ENCODE measurements at regions not wholly inside any gene's neighbourhood (a gene's known extent, or its start where the extent isn't known, plus 50 kb on each side); places are given as distances from the start of the nearest gene placed in this dataset.

DNA sequence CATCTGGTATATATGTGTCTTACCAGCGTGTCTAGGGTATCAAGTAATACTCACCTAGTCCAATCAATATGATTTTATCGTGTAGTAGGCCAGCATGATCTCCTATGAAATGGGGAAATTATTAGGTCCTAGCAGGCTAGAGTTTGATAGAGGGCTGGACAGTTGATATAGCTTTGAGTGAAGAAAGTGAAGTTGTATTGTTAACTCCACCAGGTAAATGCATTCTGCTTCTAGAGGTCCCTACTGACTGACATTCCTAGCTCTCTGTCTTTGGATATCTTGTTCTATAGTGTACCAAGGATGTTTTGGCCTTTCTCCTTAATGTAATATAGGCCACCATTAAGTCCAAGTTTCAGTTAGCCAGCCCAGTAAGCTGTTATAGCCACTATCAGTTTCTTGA lies 97.4 kb downstream of the EBNA1BP2 start:
- TF ChIP-seq SPI1 (IDR thresholded peaks at IDR 0.05; ENCODE audit: low read depth, low read length) (no peak), TAF1 (IDR thresholded peaks at IDR 0.05; ENCODE audit: low read depth, low read length) (no peak)
- no peak for FAIRE-seq
- DNase-seq (ENCODE audit: insufficient read length, low spot score), result no peak

- TF ChIP-seq TAF1 (IDR thresholded peaks at IDR 0.05; ENCODE audit: low read depth, low read length), result no peak
- no peak for TF ChIP-seq POLR2A (IDR thresholded peaks at IDR 0.05; ENCODE audit: low read depth, low read length)
- TF ChIP-seq PAX5 (IDR thresholded peaks at IDR 0.05; ENCODE audit: insufficient read depth, low read length, severe bottlenecking), result no peak
- FAIRE-seq (no peak), DNase-seq (ENCODE audit: insufficient read length, low spot score) (no peak)
Measured at GRCh38 chr1:43074244-43074643, 97.8 kb downstream of the EBNA1BP2 start.

- FAIRE-seq, result peak; percentile 90
- peak; percentile 42 for DNase-seq (ENCODE audit: insufficient read length, low spot score)
- TF ChIP-seq SPI1 (IDR thresholded peaks at IDR 0.05; ENCODE audit: low read depth, low read length) (no peak), TAF1 (IDR thresholded peaks at IDR 0.05; ENCODE audit: low read depth, low read length) (no peak), POLR2A (IDR thresholded peaks at IDR 0.05; ENCODE audit: low read depth, low read length) (no peak), PAX5 (IDR thresholded peaks at IDR 0.05; ENCODE audit: insufficient read depth, low read length, severe bottlenecking) (no peak), POU2F2 (IDR thresholded peaks at IDR 0.05; ENCODE audit: low read depth, low read length) (no peak), POLR2AphosphoS5 (IDR thresholded peaks at IDR 0.05; ENCODE audit: low read depth, low read length) (no peak)
Measured at GRCh38 chr1:43073490-43074230, 98.4 kb downstream of the EBNA1BP2 start.

GRCh38 chr1:43072314-43072713 lies 99.8 kb downstream of the EBNA1BP2 start:
- FAIRE-seq, result no peak
- DNase-seq (ENCODE audit: insufficient read length, low spot score), result no peak
- TF ChIP-seq POLR2A (IDR thresholded peaks at IDR 0.05; ENCODE audit: low read depth, low read length) (no peak), SPI1 (IDR thresholded peaks at IDR 0.05; ENCODE audit: low read depth, low read length) (no peak), POU2F2 (IDR thresholded peaks at IDR 0.05; ENCODE audit: low read depth, low read length) (no peak), POLR2AphosphoS5 (IDR thresholded peaks at IDR 0.05; ENCODE audit: low read depth, low read length) (no peak), TAF1 (IDR thresholded peaks at IDR 0.05; ENCODE audit: low read depth, low read length) (no peak), PAX5 (IDR thresholded peaks at IDR 0.05; ENCODE audit: insufficient read depth, low read length, severe bottlenecking) (no peak)

DNA sequence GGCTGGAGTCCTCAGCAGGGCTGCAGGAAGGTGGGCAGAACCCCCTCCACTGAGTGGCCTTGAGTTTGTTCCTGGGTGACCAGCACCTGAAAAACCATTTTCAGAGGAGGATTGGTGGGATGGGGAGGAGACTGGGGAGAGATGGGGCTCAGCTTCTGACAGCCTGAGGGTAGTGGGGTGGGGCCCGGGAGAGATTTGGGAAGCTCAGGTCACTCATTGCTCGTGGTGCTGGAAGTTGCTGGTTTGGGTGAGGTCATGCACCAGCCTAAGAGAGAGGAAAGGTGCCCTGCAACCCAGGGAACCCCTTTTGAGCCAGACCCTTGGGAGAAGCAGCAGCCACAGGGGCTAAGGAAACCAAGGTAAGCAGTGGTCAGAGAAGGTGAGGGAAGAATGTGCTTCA lies 100.8 kb downstream of the EBNA1BP2 start:
- DNase-seq (ENCODE audit: insufficient read length, low spot score), result no peak
- TF ChIP-seq POU2F2 (IDR thresholded peaks at IDR 0.05; ENCODE audit: low read depth, low read length), result no peak
- FAIRE-seq, result no peak

- DNase-seq (ENCODE audit: insufficient read length, low spot score), result no peak
- FAIRE-seq, result no peak
- TF ChIP-seq PAX5 (IDR thresholded peaks at IDR 0.05; ENCODE audit: insufficient read depth, low read length, severe bottlenecking), result no peak
- no peak for TF ChIP-seq SPI1 (IDR thresholded peaks at IDR 0.05; ENCODE audit: low read depth, low read length)
- no peak for TF ChIP-seq POLR2A (IDR thresholded peaks at IDR 0.05; ENCODE audit: low read depth, low read length)
- TF ChIP-seq TAF1 (IDR thresholded peaks at IDR 0.05; ENCODE audit: low read depth, low read length), result no peak
- no peak for TF ChIP-seq POU2F2 (IDR thresholded peaks at IDR 0.05; ENCODE audit: low read depth, low read length)
- TF ChIP-seq POLR2AphosphoS5 (IDR thresholded peaks at IDR 0.05; ENCODE audit: low read depth, low read length), result no peak
Measured at GRCh38 chr1:43069461-43070050, 102.5 kb downstream of the EBNA1BP2 start.

GRCh38 chr1:43068911-43069310 lies 103.2 kb downstream of the EBNA1BP2 start:
- TF ChIP-seq POU2F2 (IDR thresholded peaks at IDR 0.05; ENCODE audit: low read depth, low read length), result no peak
- FAIRE-seq (no peak), DNase-seq (ENCODE audit: insufficient read length, low spot score) (no peak)

- FAIRE-seq, result peak; percentile 9
- DNase-seq (ENCODE audit: insufficient read length, low spot score), result no peak
- no peak for TF ChIP-seq POLR2AphosphoS5 (IDR thresholded peaks at IDR 0.05; ENCODE audit: low read depth, low read length)
- no peak for TF ChIP-seq POU2F2 (IDR thresholded peaks at IDR 0.05; ENCODE audit: low read depth, low read length)
- TF ChIP-seq PAX5 (IDR thresholded peaks at IDR 0.05; ENCODE audit: insufficient read depth, low read length, severe bottlenecking), result no peak
- no peak for TF ChIP-seq SPI1 (IDR thresholded peaks at IDR 0.05; ENCODE audit: low read depth, low read length)
- TF ChIP-seq TAF1 (IDR thresholded peaks at IDR 0.05; ENCODE audit: low read depth, low read length), result no peak
- TF ChIP-seq POLR2A (IDR thresholded peaks at IDR 0.05; ENCODE audit: low read depth, low read length), result no peak
Measured at GRCh38 chr1:43067977-43068751, 103.9 kb downstream of the EBNA1BP2 start.

DNA sequence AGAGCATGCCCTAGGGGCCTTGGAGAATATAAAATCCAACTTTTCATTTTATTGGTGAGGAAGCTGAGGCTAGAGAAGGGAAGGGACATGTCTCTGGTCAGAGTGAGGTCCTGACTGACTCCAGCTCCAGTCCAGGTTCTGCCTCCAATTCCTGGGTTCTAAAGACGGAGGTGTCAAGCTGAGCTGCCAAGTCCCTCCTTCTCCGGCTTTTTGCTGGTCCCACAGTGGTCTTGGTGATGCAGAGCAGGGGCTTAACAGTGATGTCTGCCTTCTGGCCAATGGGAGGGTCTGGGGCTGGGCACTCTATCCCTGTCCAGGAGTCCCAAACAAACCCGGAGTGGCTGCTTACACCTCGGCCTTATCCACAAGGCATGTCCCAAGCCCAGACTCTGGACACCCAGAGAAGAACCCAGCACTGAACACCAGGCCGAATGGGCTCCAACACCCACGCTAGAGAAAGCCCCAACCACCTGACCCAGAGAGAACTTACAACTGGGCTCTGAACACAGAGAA lies 104.8 kb downstream of the EBNA1BP2 start:
- no peak for DNase-seq (ENCODE audit: insufficient read length, low spot score)
- TF ChIP-seq POLR2A (IDR thresholded peaks at IDR 0.05; ENCODE audit: low read depth, low read length) (no peak), PAX5 (IDR thresholded peaks at IDR 0.05; ENCODE audit: insufficient read depth, low read length, severe bottlenecking) (no peak), SPI1 (IDR thresholded peaks at IDR 0.05; ENCODE audit: low read depth, low read length) (no peak), POU2F2 (IDR thresholded peaks at IDR 0.05; ENCODE audit: low read depth, low read length) (no peak), POLR2AphosphoS5 (IDR thresholded peaks at IDR 0.05; ENCODE audit: low read depth, low read length) (no peak), TAF1 (IDR thresholded peaks at IDR 0.05; ENCODE audit: low read depth, low read length) (no peak)
- FAIRE-seq, result no peak

DNA sequence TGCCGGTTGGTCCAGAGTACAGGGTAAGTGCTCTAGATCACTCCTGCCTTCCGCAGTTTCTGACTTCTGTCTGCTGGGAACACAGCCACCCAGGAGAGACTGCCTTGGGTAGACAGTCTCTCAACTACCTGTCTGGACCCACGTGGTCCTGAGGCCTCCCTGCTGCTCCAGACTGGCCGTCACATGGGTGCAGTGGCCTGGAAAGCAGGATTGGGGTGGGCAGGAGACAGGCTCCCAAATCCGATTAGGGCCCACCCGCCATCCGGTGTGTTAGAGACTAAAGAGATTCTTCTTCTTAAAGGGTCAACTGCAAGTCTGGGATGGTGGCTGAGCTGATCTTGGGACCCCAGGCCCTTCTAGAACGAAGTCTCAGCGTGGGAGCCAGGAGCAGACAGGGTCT lies 105.5 kb downstream of the EBNA1BP2 start:
- DNase-seq (ENCODE audit: insufficient read length, low spot score), result no peak
- TF ChIP-seq POU2F2 (IDR thresholded peaks at IDR 0.05; ENCODE audit: low read depth, low read length), result no peak
- TF ChIP-seq SPI1 (IDR thresholded peaks at IDR 0.05; ENCODE audit: low read depth, low read length), result no peak
- TF ChIP-seq POLR2AphosphoS5 (IDR thresholded peaks at IDR 0.05; ENCODE audit: low read depth, low read length), result no peak
- no peak for TF ChIP-seq TAF1 (IDR thresholded peaks at IDR 0.05; ENCODE audit: low read depth, low read length)
- no peak for TF ChIP-seq POLR2A (IDR thresholded peaks at IDR 0.05; ENCODE audit: low read depth, low read length)
- no peak for TF ChIP-seq PAX5 (IDR thresholded peaks at IDR 0.05; ENCODE audit: insufficient read depth, low read length, severe bottlenecking)
- FAIRE-seq, result no peak
